H1 (cell line): ENCODE measurements at regions not wholly inside any gene's neighbourhood (a gene's known extent, or its start where the extent isn't known, plus 50 kb on each side); places are given as distances from the start of the nearest gene placed in this dataset.

Source experiments
- CTCF ChIA-PET: fragments of 300-600 bp; sonication (Branson Sonifier 250); formaldehyde crosslinking; loops from one replicate; lab custom pipeline; 2021; ENCODE audit not compliant: partially characterized antibody; lab: Charles Lee
- POLR2A ChIA-PET: fragments of 300-600 bp; sonication (Branson Sonifier 250); formaldehyde crosslinking; loops from one replicate; lab custom pipeline; 2021; ENCODE audit warnings: inconsistent platforms; ENCODE audit not compliant: partially characterized antibody; lab: Charles Lee
- DNase-seq, 2 experiments: peaks; one replicate each; pipeline versions ENCODE4 v3.0.0 to v3.0.0-alpha.2; 2010 to 2022; ENCODE audit warnings: low spot score in 2 of 2, low read depth in 1 of 2, mixed read lengths in 1 of 2
- FAIRE-seq: peaks from 2 replicates; lab custom pipeline; 2011; peaks lifted over from hg19 to GRCh38; lab: Jason Lieb, UNC
- H2AFZ ChIP-seq: 2 replicates; pipeline ENCODE4 v1.8.1; 2012; ENCODE audit warnings: low read length, inconsistent platforms
- H2AK5ac ChIP-seq: 2 replicates; pipeline ENCODE4 v1.6.1; 2013; ENCODE audit warnings: low read depth, low read length
- H2BK120ac ChIP-seq: replicated peaks from 2 replicates; pipeline ENCODE3; 2013; ENCODE audit warnings: low read depth, low read length, inconsistent platforms
- H2BK12ac ChIP-seq: 2 replicates; pipeline ENCODE4 v1.6.1; 2013; ENCODE audit warnings: low read depth, low read length
- H2BK15ac ChIP-seq: 2 replicates; pipeline ENCODE4 v1.6.1; 2013; ENCODE audit warnings: low read length
- H2BK20ac ChIP-seq: 2 replicates; pipeline ENCODE4 v1.6.1; 2013; ENCODE audit warnings: low read length
- H2BK5ac ChIP-seq: 2 replicates; pipeline ENCODE4 v1.6.1; 2013; ENCODE audit warnings: low read depth, low read length
- H3K14ac ChIP-seq: 2 replicates; pipeline ENCODE4 v1.6.1; 2013; ENCODE audit warnings: inconsistent platforms; ENCODE audit not compliant: insufficient read length
- H3K18ac ChIP-seq: 2 replicates; pipeline ENCODE4 v1.6.1; 2013; ENCODE audit warnings: low read length; ENCODE audit errors: extremely low read depth
- H3K23ac ChIP-seq: 2 replicates; pipeline ENCODE4 v1.6.1; 2013; ENCODE audit warnings: inconsistent platforms; ENCODE audit not compliant: insufficient read length
- H3K23me2 ChIP-seq: 2 replicates; pipeline ENCODE4 v1.6.1; 2013; ENCODE audit warnings: low read depth, low read length
- H3K27ac ChIP-seq: 2 replicates; pipeline ENCODE4 v1.6.1; 2011; ENCODE audit warnings: low read depth, low read length, inconsistent platforms
- H3K27me3 ChIP-seq, 4 experiments: replicated peaks in 1 of 4; 1 replicate in 1 of 4; 2 replicates in 3 of 4; pipeline versions ENCODE4 v1.6.1 to v1.8.1; 2011 to 2013; ENCODE audit warnings: low read length in 3 of 4, mild to moderate bottlenecking in 3 of 4, inconsistent platforms in 2 of 4, mixed read lengths in 2 of 4, moderate library complexity in 1 of 4; ENCODE audit not compliant: control insufficient read depth in 3 of 4, insufficient read depth in 3 of 4; ENCODE audit errors: extremely low read depth in 1 of 4
- H3K36me3 ChIP-seq, 4 experiments: 2 replicates each; pipeline versions ENCODE4 v1.6.1 to v1.8.1; 2011 to 2013; ENCODE audit warnings: mild to moderate bottlenecking in 4 of 4, low read length in 3 of 4, moderate library complexity in 2 of 4, control low read depth in 1 of 4, inconsistent platforms in 1 of 4; ENCODE audit not compliant: insufficient read depth in 4 of 4, control insufficient read depth in 2 of 4
- H3K4ac ChIP-seq: replicated peaks from 2 replicates; pipeline ENCODE3; 2013; ENCODE audit warnings: low read length, low read depth, mixed read lengths, inconsistent platforms; ENCODE audit not compliant: insufficient read length
- H3K4me1 ChIP-seq, 4 experiments: replicated peaks in 1 of 4; 1 replicate in 1 of 4; 2 replicates in 3 of 4; pipeline versions ENCODE4 v1.6.1 to v1.8.1; 2011 to 2013; ENCODE audit warnings: low read length in 3 of 4, inconsistent platforms in 2 of 4, mixed read lengths in 1 of 4; ENCODE audit not compliant: insufficient read depth in 4 of 4, control insufficient read depth in 3 of 4
- H3K4me2 ChIP-seq, 2 experiments: 2 replicates each; pipeline versions ENCODE4 v1.6.1 to v1.8.1; 2011 to 2013; ENCODE audit warnings: low read depth in 2 of 2, low read length in 2 of 2, control low read depth in 1 of 2, inconsistent platforms in 1 of 2, mild to moderate bottlenecking in 1 of 2; ENCODE audit not compliant: insufficient read depth in 1 of 2
- H3K4me3 ChIP-seq, 4 experiments: fragments of 200-600, 300-600 bp in 1 of 4; sonication (generic), shearing (Covaris generic), sonication (Bioruptor Twin) in 1 of 4; 2 replicates each; pipeline versions ENCODE4 v1.5.1 to v1.8.1; 2011 to 2016; ENCODE audit warnings: low read length in 4 of 4, low read depth in 3 of 4, control low read depth in 2 of 4, inconsistent platforms in 2 of 4, mild to moderate bottlenecking in 2 of 4, mixed read lengths in 1 of 4, moderate library complexity in 1 of 4; ENCODE audit not compliant: insufficient read depth in 2 of 4; ENCODE audit errors: extremely low read depth in 1 of 4
- H3K56ac ChIP-seq: replicated peaks from 2 replicates; pipeline ENCODE3; 2013; ENCODE audit warnings: low read depth, mild to moderate bottlenecking, mixed read lengths, low read length, inconsistent platforms; ENCODE audit not compliant: insufficient read length
- H3K79me1 ChIP-seq: 2 replicates; pipeline ENCODE4 v1.6.1; 2013; ENCODE audit warnings: low read depth, low read length, control low read depth
- H3K79me2 ChIP-seq, 2 experiments: 2 replicates each; pipeline versions ENCODE4 v1.6.1 to v1.8.1; 2012 to 2013; ENCODE audit warnings: low read length in 2 of 2, mild to moderate bottlenecking in 2 of 2, inconsistent platforms in 1 of 2; ENCODE audit not compliant: insufficient read depth in 2 of 2, control insufficient read depth in 1 of 2
- H3K9ac ChIP-seq, 4 experiments: replicated peaks in 1 of 4; 1 replicate in 1 of 4; 2 replicates in 3 of 4; pipeline versions ENCODE4 v1.6.1 to v1.8.1; 2011 to 2013; ENCODE audit warnings: low read depth in 3 of 4, low read length in 3 of 4, control low read depth in 2 of 4, mild to moderate bottlenecking in 2 of 4, moderate library complexity in 2 of 4, inconsistent platforms in 1 of 4; ENCODE audit errors: extremely low read depth in 1 of 4
- H3K9me3 ChIP-seq, 2 experiments: 2 replicates each; pipeline versions ENCODE4 v1.6.1 to v1.8.1; 2012 to 2013; ENCODE audit warnings: mild to moderate bottlenecking in 2 of 2, moderate library complexity in 2 of 2, control low read depth in 1 of 2, inconsistent platforms in 1 of 2, low read depth in 1 of 2, low read length in 1 of 2, mixed read lengths in 1 of 2; ENCODE audit not compliant: insufficient read depth in 2 of 2
- H4K20me1 ChIP-seq, 2 experiments: replicated peaks in 1 of 2; 2 replicates each; pipeline versions ENCODE3 to v1.8.1; 2011 to 2013; ENCODE audit warnings: inconsistent platforms in 2 of 2, low read length in 2 of 2, mild to moderate bottlenecking in 1 of 2; ENCODE audit not compliant: insufficient read depth in 2 of 2, control insufficient read depth in 1 of 2
- H4K5ac ChIP-seq: 2 replicates; pipeline ENCODE4 v1.6.1; 2013; ENCODE audit warnings: low read length, low read depth, mixed read lengths, inconsistent platforms; ENCODE audit not compliant: insufficient read length
- H4K8ac ChIP-seq: 2 replicates; pipeline ENCODE4 v1.8.0; 2013; ENCODE audit warnings: mild to moderate bottlenecking, moderate library complexity, low read length, inconsistent platforms; ENCODE audit not compliant: insufficient read depth; ENCODE audit errors: extremely low read depth
- H4K91ac ChIP-seq: replicated peaks from 2 replicates; pipeline ENCODE3; 2013; ENCODE audit warnings: low read length, mixed read lengths, inconsistent platforms; ENCODE audit not compliant: insufficient read length
- CBX5 ChIP-seq: fragments of 300-800, 300-1000 bp; sonication (generic); IDR thresholded peaks from 2 replicates; pipeline ENCODE4 v1.7.1; 2016; ENCODE audit warnings: antibody characterized with exemption, low read length, low read depth
- CHD1 ChIP-seq: IDR thresholded peaks from 2 replicates; pipeline ENCODE4 v1.6.1; 2012; ENCODE audit warnings: low read depth, low read length, improper control_type of control experiment
- CHD2 ChIP-seq: IDR thresholded peaks from 2 replicates; pipeline ENCODE4 v1.6.1; 2012; ENCODE audit warnings: low read length, improper control_type of control experiment
- KDM1A ChIP-seq: fragments of 200-600, 300-600 bp; sonication (generic); IDR thresholded peaks from 2 replicates; pipeline ENCODE4 v1.7.1; 2016; ENCODE audit warnings: mild to moderate bottlenecking, low read length, borderline replicate concordance
- KDM4A ChIP-seq: IDR thresholded peaks from one replicate; pipeline ENCODE4 v1.7.1; 2012; ENCODE audit warnings: low read depth, mild to moderate bottlenecking, moderate library complexity, low read length, inconsistent platforms; ENCODE audit not compliant: severe bottlenecking
- POU5F1 ChIP-seq: IDR thresholded peaks from 2 replicates; pipeline ENCODE4 v1.6.1; 2011; ENCODE audit warnings: low read depth, mild to moderate bottlenecking, low read length, moderate library complexity
- RFX5 ChIP-seq: IDR thresholded peaks from 2 replicates; pipeline ENCODE4 v1.6.1; 2011; ENCODE audit warnings: low read depth, low read length, improper control_type of control experiment, borderline replicate concordance
- RNF2 ChIP-seq: fragments of 200-900, 300-1000 bp; sonication (generic); IDR thresholded peaks from 2 replicates; pipeline ENCODE4 v1.7.1; 2016; ENCODE audit warnings: borderline replicate concordance, low read depth, mild to moderate bottlenecking, antibody characterized with exemption, low read length; ENCODE audit not compliant: poor library complexity, severe bottlenecking; ENCODE audit errors: missing control alignments
- SAP30 ChIP-seq: fragments of 300-600 bp; sonication (generic); IDR thresholded peaks from 2 replicates; pipeline ENCODE4 v1.7.1; 2012; ENCODE audit warnings: low read length, moderate library complexity, mild to moderate bottlenecking, inconsistent platforms; ENCODE audit not compliant: insufficient read depth, insufficient replicate concordance
- SIRT6 ChIP-seq: IDR thresholded peaks from one replicate; pipeline ENCODE4 v1.7.1; 2012; ENCODE audit warnings: low read length, inconsistent platforms
- SP1 ChIP-seq: IDR thresholded peaks from 2 replicates; pipeline ENCODE4 v1.6.1; 2011; ENCODE audit warnings: low read depth, low read length
- SP4 ChIP-seq: IDR thresholded peaks from 2 replicates; pipeline ENCODE4 v1.6.1; 2012; ENCODE audit warnings: low read length, inconsistent platforms
- TAF7 ChIP-seq: optimal IDR thresholded peaks from 2 replicates; pipeline ENCODE3; 2011; ENCODE audit warnings: low read depth, mild to moderate bottlenecking, inconsistent platforms, low read length, moderate library complexity, borderline replicate concordance
- WGBS, 2 experiments: shearing (Covaris generic) in 1 of 2; methylation state at CpG; one replicate each; pipeline versions ENCODE4 v1.1.6 to v1.1.7; 2013 to 2015; ENCODE audit warnings: low lambda C conversion rate in 2 of 2, mixed read lengths in 2 of 2, inconsistent platforms in 1 of 2, low coverage in 1 of 2, missing lambda C conversion rate in 1 of 2; ENCODE audit not compliant: insufficient replicate concordance in 2 of 2, insufficient coverage in 1 of 2, insufficient read length in 1 of 2; ENCODE audit errors: extremely low coverage in 1 of 2, missing lambda C conversion rate in 1 of 2; 5-methylcytosine and 5-hydroxymethylcytosine counted together
- TF ChIP-seq, protein P1 (sequence below): IDR thresholded peaks from 2 replicates; pipeline ENCODE4 v1.6.1; 2011; ENCODE audit warnings: low read depth, mild to moderate bottlenecking, low read length; ENCODE audit not compliant: insufficient read depth

DNA sequence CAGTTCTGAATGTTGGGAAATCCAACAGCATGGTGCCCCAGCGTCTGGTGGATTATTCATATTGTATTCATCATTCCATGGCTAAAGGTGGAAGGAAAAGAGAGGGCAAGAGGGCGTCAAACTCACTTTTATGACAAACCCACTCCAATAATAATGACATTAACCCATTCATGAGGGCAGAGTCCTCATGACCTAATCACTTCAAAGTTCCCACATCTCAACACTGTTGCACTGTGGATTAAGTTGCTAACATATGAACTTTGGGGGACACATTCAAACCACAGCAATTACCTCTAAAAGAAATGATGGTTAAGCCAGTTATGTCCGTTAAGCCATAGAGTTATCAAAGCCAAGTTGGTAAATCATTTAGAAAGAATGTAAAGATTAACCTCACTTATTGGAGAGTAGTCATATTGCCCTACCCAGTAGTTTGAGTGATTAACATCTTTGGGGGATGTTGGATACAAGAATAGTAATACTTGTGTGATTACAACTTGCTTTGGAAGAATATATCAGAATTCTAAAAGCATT lies 212.4 kb upstream of the FLRT2 start:
- H2BK5ac ChIP-seq = no peak overlapping the region
- WGBS, 2 experiments = 90% methylated on average over 3 of the region's 3 CpGs; no CpG with 5 or more reads in 1 of the 2 experiments
- H3K18ac ChIP-seq = no peak overlapping the region
- H3K4me2 ChIP-seq = no peak overlapping the region
- no peaks in the 10 kb centered on the region for H3K79me2 ChIP-seq
- H3K23me2 ChIP-seq = no peaks in the 10 kb centered on the region
- no peaks in the 10 kb centered on the region for H4K20me1 ChIP-seq
- no peak overlapping the region for H3K9ac ChIP-seq
- no peak for DNase-seq
- no peak overlapping the region for H3K23ac ChIP-seq
- H3K79me1 ChIP-seq = no peaks in the 10 kb centered on the region
- ChIA-PET POLR2A (no interaction called here), CTCF (interaction anchor here (0.6 to 1.7 kb wide), 4 partner anchors 9 to 294 kb away, joined by 3 to 5 read pairs (median 3); no protein-coding TSS in a partner anchor)
- no peak overlapping the region for H3K14ac ChIP-seq
- H3K56ac ChIP-seq = no peak overlapping the region
- H3K27me3 ChIP-seq = no peaks in the 10 kb centered on the region
- no peak overlapping the region for H2BK15ac ChIP-seq
- peaks cover 0 to 6% (median 0%) of the 10 kb centered on the region in 4 experiments; a peak in 1 of 7 replicates for H3K4me1 ChIP-seq
- no peak overlapping the region for H2BK20ac ChIP-seq
- no peak overlapping the region for H2BK120ac ChIP-seq
- no peaks in the 10 kb centered on the region; a peak in 1 of 4 replicates for H3K9me3 ChIP-seq
- H4K8ac ChIP-seq = no peak overlapping the region
- no peaks in the 10 kb centered on the region for H3K36me3 ChIP-seq
- no peak overlapping the region for H4K91ac ChIP-seq
- no peak overlapping the region for H2AFZ ChIP-seq
- no peak overlapping the region for H2AK5ac ChIP-seq
- no peak overlapping the region for H3K27ac ChIP-seq
- no peak overlapping the region for H3K4me3 ChIP-seq
- no peak overlapping the region for H3K4ac ChIP-seq
- no peak for FAIRE-seq
- no peak overlapping the region for H2BK12ac ChIP-seq
- H4K5ac ChIP-seq = no peak overlapping the region
- TF ChIP-seq KDM1A (no peak), CHD2 (no peak), POU5F1 (no peak), CHD1 (no peak), SP4 (no peak), SIRT6 (no peak), TAF7 (no peak), RNF2 (no peak), SAP30 (no peak), RFX5 (no peak), SP1 (no peak), KDM4A (no peak), CBX5 (no peak)
- TF ChIP-seq, protein P1, sequence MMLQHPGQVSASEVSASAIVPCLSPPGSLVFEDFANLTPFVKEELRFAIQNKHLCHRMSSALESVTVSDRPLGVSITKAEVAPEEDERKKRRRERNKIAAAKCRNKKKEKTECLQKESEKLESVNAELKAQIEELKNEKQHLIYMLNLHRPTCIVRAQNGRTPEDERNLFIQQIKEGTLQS = no peak
